T1000 (cell line): ENCODE measurements at regions not wholly inside any gene's neighbourhood (a gene's known extent, or its start where the extent isn't known, plus 50 kb on each side); places are given as distances from the start of the nearest gene placed in this dataset.

Experiments used
- DNase-seq: peaks from one replicate; lab custom pipeline; 2025; ENCODE audit warnings: mixed read lengths; lab: John Stamatoyannopoulos, UW

DNA sequence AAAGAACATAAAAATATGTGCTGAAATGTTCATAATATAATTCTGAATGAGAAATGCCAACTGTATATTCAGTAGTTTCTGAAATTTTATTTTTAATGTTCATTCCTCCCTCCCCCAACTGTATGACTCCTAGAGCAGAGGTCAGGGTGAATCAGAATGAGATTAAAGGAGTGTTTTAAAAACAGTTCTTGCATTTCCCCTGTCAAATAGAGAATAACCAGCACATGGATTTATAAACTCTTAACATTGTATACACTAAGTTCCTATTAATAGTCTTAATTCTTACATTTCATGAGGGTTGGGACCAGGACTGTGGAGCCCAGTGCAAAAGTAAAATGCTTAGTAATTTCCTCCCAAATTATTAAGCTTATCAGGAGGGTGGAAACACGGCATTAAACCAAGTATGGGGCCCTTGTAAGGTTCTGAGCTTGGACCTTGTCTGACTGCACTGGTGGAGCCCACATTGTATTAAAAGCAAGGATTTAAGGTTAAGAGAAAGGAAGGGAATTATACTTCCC is 474.6 kb upstream of the RAG2 start:
- DNase-seq = no peak

- DNase-seq = no peak
Measured at GRCh38 chr11:37050311-37050710, 452.3 kb upstream of the RAG2 start.

- no peak for DNase-seq
Measured at GRCh38 chr11:37040921-37041320, 442.9 kb upstream of the RAG2 start.

GRCh38 chr11:37038911-37039310 is 440.9 kb upstream of the RAG2 start:
- DNase-seq = no peak

DNA sequence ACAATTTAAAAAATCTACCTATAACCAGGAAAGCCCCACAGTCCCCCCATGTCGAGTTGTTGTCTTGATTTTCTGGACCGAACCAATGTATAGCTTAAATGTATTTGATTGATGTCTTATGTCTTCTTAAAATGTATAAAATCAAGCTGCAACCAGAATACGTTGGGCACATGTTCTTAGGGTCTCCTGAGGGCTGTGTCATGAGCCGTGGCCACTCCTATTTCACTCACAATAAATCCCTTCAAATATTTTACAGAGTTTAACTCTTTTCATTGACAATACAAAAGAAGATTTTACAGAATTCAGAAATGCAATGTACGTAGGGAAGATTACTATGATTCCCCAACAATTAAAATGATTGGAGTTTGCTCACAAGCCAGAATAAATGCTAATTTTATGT is 428.7 kb upstream of the RAG2 start:
- DNase-seq = no peak

DNA sequence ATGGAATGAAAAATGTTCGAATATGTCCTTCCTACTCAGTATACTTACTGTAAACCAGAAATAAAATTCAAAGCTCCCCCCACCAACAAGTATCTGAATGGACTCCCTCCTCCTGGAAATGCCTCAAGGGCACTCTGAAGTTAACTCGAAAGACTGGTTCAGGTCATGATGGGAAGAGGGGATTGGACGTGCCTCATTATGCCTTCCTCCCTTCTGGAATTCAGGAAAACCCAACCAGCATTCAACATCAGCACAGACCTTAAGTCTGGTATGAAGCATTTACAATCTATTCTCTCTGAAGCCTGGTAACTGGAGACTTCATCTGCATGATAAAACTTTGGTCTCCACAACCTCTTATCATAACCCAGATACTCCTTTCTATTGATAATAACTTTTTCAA is 428.3 kb upstream of the RAG2 start:
- no peak for DNase-seq

GRCh38 chr11:37006563-37006962 is 408.5 kb upstream of the RAG2 start:
- DNase-seq = no peak

- DNase-seq = no peak
Measured at GRCh38 chr11:37002831-37003230, 404.8 kb upstream of the RAG2 start.

- no peak for DNase-seq
Measured at GRCh38 chr11:36997656-36998055, 399.6 kb upstream of the RAG2 start.

- no peak for DNase-seq
Measured at GRCh38 chr11:36996795-36997194, 398.8 kb upstream of the RAG2 start.

- DNase-seq = no peak
Measured at GRCh38 chr11:36994208-36994607, 396.2 kb upstream of the RAG2 start.

GRCh38 chr11:36988556-36988955 is 390.5 kb upstream of the RAG2 start:
- no peak for DNase-seq

DNA sequence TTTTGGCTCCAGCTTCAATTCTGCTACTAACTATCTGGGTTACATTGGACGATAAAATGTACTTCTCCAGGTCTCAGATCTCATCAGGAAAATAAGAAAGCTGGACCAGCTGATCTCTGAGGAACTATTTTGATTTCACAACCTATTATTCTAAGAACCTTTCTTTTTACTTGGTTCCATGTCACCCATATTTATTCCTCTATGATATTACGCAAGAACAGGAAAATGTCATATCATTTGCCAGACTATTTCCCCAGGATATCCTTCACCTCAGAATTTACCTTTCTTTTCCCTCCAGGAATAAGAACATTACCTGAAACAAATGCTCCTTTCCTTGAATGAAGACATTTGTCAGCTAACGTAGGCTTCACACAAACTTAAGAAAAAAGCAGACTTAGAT is 387.5 kb upstream of the RAG2 start:
- DNase-seq = no peak

DNA sequence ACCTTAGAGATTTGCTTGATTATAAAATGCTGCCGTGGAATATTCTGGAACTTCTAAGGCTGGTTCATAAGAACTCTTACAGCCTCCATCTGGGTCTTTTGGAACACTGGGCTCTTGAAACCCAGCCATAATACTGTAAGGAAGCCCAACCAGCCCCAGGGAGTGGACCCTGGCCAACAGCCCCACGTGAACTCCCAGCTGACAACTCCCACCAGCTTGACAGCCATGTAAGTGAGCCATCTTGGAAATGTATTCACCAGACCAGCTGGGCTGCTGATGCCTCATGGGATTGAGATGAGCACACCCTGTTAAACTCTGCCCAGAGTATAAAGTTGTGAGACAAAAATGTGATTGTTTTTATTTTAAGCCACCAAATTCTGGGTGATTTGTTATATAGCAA is 378.7 kb upstream of the RAG2 start:
- no peak for DNase-seq

GRCh38 chr11:36974771-36975170 is 376.7 kb upstream of the RAG2 start:
- DNase-seq = no peak

GRCh38 chr11:36953976-36954375 is 355.9 kb upstream of the RAG2 start:
- no peak for DNase-seq

DNA sequence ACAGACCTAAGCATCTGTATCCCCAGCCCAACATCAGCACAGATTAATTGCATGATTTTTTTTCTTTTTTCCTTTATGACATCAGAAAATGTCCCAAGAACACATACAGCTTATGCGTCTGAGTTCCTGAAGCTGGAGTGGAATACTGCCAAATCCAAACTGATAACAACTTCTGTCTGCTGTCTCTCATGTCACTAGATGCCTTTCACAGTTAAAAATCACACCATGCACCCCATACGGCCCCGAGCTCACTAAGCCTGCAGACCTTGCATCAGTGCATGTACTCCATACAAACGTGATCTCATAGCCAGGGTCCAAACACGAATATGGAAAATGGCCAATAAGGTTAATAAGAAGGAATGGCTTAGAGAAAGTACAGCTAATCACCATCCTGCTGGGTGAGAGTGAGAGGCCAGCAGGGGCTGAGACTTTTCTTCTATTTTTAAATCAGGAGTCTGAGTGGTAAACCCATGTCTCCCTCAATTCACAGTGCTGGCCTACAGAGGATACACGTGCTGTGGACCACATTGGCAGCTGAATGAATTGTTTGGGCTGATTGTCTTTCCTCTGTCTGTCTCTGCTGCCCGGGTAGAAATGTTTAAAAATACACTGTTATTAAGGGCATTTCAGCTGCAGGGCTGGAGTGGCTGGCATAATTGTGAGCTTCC is 350.6 kb upstream of the RAG2 start:
- DNase-seq = no peak

- no peak for DNase-seq
Measured at GRCh38 chr11:36945384-36945783, 347.3 kb upstream of the RAG2 start.

- no peak for DNase-seq
Measured at GRCh38 chr11:36933481-36933880, 335.4 kb upstream of the RAG2 start.

DNA sequence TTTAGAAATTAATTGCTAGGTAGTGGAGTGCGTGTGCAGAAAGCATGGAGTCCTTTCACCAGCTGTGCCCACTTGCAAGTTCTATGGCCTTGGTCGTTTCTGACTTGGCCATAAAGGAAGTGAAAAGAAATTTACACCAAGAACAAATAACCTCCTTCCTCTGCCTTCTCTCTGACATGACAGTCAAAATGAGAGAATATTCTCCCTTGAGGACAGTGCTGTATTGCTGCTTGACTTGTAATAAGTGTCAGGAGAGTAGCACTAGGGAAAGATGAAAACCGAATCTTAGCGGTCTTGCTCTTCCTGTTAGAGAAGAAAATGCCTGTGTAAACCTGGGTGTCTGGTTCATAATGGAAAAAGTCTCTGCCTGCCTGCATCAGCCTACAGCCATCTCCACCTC is 333.1 kb upstream of the RAG2 start:
- DNase-seq = no peak

- no peak for DNase-seq
Measured at GRCh38 chr11:36930256-36930655, 332.2 kb upstream of the RAG2 start.

- no peak for DNase-seq
Measured at GRCh38 chr11:36929401-36929800, 331.4 kb upstream of the RAG2 start.

DNA sequence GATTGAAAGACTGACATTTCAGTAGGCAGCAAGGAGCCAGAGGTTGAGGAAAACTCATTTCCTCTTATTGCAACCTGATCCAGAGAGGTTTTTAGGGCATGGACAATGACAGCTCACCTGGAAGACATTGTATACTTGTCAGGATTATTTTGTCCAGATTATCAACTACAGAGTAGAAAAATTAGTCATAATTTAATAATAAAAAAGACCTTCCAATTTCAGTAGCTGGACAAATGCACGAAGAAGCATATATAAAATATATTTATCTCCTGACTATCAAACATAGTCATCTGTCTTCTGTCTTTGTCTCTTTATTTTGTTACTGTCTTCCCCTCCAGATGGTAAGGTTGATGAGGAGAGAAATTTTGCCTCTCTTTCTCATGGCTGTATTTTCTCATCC is 330.6 kb upstream of the RAG2 start:
- DNase-seq = no peak

DNA sequence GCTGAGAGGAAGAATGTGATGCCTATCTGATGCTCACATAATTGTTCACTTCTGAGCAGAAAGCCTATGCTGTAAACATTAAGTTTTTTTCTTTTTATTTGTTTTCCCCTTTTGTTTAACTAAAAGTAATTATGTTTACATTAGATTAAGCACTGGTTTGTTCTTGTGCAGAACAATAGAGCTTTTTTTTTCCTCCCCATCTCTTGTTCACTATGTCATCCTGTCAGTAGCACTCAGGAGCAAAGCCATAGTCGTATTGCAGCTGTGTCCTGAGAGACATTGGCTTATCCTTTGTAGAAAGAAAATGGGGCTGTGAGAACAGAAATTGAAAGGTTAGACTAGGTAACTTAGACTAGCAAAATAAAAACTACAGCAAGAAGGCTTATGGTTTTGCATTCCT is 301.8 kb upstream of the RAG2 start:
- no peak for DNase-seq
